SK-N-SH treated with all-trans-retinoic acid at 6 μM for 48 hours (cell line): ENCODE measurements at regions not wholly inside any gene's neighbourhood (a gene's known extent, or its start where the extent isn't known, plus 50 kb on each side); places are given as distances from the start of the nearest gene placed in this dataset.

Experiments
- ARNTL ChIP-seq: fragments of 450-650 bp; formaldehyde crosslinking; IDR thresholded peaks from 2 replicates; pipeline ENCODE4 v1.5.0; 2020; ENCODE audit warnings: low read depth, mild to moderate bottlenecking, moderate library complexity, borderline replicate concordance
- CREB5 ChIP-seq: fragments of 250-450 bp; sonication (Bioruptor Pico); IDR thresholded peaks from 2 replicates; pipeline ENCODE4 v1.5.1; 2020; ENCODE audit warnings: low read depth, mild to moderate bottlenecking, moderate library complexity
- CSDC2 ChIP-seq: fragments of 250-450 bp; sonication (Bioruptor Pico); IDR thresholded peaks from 2 replicates; pipeline ENCODE4 v1.5.0; 2020; ENCODE audit warnings: mild to moderate bottlenecking, moderate library complexity
- CSRNP3 ChIP-seq: fragments of 250-450 bp; sonication (Bioruptor Pico); IDR thresholded peaks from 2 replicates; pipeline ENCODE4 v1.5.1; 2021; ENCODE audit warnings: mild to moderate bottlenecking, moderate library complexity
- ISL1 ChIP-seq: fragments of 250-450 bp; sonication (Bioruptor Pico); IDR thresholded peaks from 2 replicates; pipeline ENCODE4 v2.1.2; 2022; ENCODE audit warnings: mild to moderate bottlenecking, moderate library complexity
- RARB ChIP-seq: fragments of 250-450 bp; sonication (Bioruptor Pico); IDR thresholded peaks from 2 replicates; pipeline ENCODE4 v1.8.0; 2021; ENCODE audit warnings: mild to moderate bottlenecking, moderate library complexity
- SNAI2 ChIP-seq: fragments of 250-450 bp; sonication (Bioruptor Pico); IDR thresholded peaks from 2 replicates; pipeline ENCODE4 v1.5.0; 2020; ENCODE audit warnings: mild to moderate bottlenecking, moderate library complexity
- TCF4 ChIP-seq: fragments of 250-450 bp; sonication (Bioruptor Pico); IDR thresholded peaks from 2 replicates; pipeline ENCODE4 v1.8.0; 2021; ENCODE audit warnings: mild to moderate bottlenecking, moderate library complexity, borderline replicate concordance
- TSHZ2 ChIP-seq: fragments of 250-450 bp; sonication (Bioruptor Pico); IDR thresholded peaks from 2 replicates; pipeline ENCODE4 v1.5.0; 2020; ENCODE audit warnings: mild to moderate bottlenecking, moderate library complexity
- ZFP3 ChIP-seq: fragments of 250-450 bp; sonication (Bioruptor Pico); IDR thresholded peaks from 2 replicates; pipeline ENCODE4 v1.5.0; 2020; ENCODE audit warnings: mild to moderate bottlenecking, moderate library complexity
- ZFP30 ChIP-seq: fragments of 450-650 bp; formaldehyde crosslinking; IDR thresholded peaks from 2 replicates; pipeline ENCODE4 v1.5.0; 2022; ENCODE audit warnings: mild to moderate bottlenecking, moderate library complexity
- ZNF70 ChIP-seq: fragments of 450-650 bp; formaldehyde crosslinking; IDR thresholded peaks from 2 replicates; pipeline ENCODE4 v1.5.0; 2020; ENCODE audit warnings: mild to moderate bottlenecking, moderate library complexity

GRCh38 chrX:12060489-12061260 lies 77.6 kb upstream of the FRMPD4 start:
- TF ChIP-seq RARB (CRISPR knock-in tag) (no peak), CREB5 (CRISPR knock-in tag) (no peak), ZNF70 (CRISPR knock-in tag) (no peak), CSRNP3 (CRISPR knock-in tag) (no peak), ZFP3 (CRISPR knock-in tag) (no peak), TSHZ2 (CRISPR knock-in tag) (no peak), TCF4 (CRISPR knock-in tag) (no peak), ZFP30 (no peak), CSDC2 (CRISPR knock-in tag) (no peak), ARNTL (no peak), ISL1 (no peak), SNAI2 (CRISPR knock-in tag) (no peak)
